Mammary epithelial cell (primary cell): ENCODE measurements at regions not wholly inside any gene's neighbourhood (a gene's known extent, or its start where the extent isn't known, plus 50 kb on each side); places are given as distances from the start of the nearest gene placed in this dataset.

ENCODE experiments used
- EZH2 ChIP-seq: IDR thresholded peaks from 2 replicates; pipeline ENCODE4 v1.6.1; 2012; ENCODE audit warnings: low read length, inconsistent platforms, borderline replicate concordance
- TF ChIP-seq, protein P1 (sequence below), 2 donors: IDR thresholded peaks in 1 of 2; conservative IDR thresholded peaks in 1 of 2; 2 replicates each; pipeline ENCODE4 v1.5.1; 2011 to 2012; ENCODE audit warnings: inconsistent platforms in 2 of 2, low read length in 2 of 2, mild to moderate bottlenecking in 2 of 2, control low read depth in 1 of 2, low read depth in 1 of 2; ENCODE audit not compliant: insufficient read depth in 1 of 2; ENCODE audit errors: extremely low read depth in 1 of 2

DNA sequence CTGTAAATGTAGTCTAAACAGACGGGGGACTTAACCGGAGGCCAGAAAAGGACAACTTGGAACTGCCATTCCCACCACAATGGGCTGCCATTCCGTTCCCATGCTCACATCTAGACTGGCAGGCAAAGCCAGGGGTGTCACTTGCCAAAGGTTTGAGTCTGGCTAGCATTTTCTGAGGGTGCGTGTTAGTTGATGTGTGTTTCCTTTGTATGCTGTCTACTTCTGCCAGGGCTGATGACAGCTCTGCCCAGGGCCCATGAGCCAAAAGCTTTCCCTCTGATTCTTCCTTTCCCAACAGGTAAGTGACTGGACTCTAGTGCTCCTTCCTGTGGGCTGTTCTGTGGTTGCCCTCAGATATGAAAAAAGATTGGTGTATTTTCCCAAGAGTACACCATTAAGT is 68.0 kb downstream of the ZNF608 start:
- TF ChIP-seq, protein P1, sequence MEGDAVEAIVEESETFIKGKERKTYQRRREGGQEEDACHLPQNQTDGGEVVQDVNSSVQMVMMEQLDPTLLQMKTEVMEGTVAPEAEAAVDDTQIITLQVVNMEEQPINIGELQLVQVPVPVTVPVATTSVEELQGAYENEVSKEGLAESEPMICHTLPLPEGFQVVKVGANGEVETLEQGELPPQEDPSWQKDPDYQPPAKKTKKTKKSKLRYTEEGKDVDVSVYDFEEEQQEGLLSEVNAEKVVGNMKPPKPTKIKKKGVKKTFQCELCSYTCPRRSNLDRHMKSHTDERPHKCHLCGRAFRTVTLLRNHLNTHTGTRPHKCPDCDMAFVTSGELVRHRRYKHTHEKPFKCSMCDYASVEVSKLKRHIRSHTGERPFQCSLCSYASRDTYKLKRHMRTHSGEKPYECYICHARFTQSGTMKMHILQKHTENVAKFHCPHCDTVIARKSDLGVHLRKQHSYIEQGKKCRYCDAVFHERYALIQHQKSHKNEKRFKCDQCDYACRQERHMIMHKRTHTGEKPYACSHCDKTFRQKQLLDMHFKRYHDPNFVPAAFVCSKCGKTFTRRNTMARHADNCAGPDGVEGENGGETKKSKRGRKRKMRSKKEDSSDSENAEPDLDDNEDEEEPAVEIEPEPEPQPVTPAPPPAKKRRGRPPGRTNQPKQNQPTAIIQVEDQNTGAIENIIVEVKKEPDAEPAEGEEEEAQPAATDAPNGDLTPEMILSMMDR (conservative IDR thresholded peaks at IDR 0.05 in 1 of 2, IDR thresholded peaks at IDR 0.05 in 1 of 2; ENCODE audit: extremely low read depth in 1 of 2, insufficient read depth in 1 of 2, low read depth in 1 of 2, low read length in 2 of 2): peak; percentile 7 to 10
- TF ChIP-seq EZH2: no peak
